Stomach (tissue), 8 donors: ENCODE measurements at regions not wholly inside any gene's neighbourhood (a gene's known extent, or its start where the extent isn't known, plus 50 kb on each side); places are given as distances from the start of the nearest gene placed in this dataset.

ENCODE experiments used
- DNase-seq, 2 donors: peaks; one replicate each; pipeline versions ENCODE4 v3.0.0 to v3.0.0-alpha.2; 2013 to 2019
- H3K27ac ChIP-seq, 5 donors: fragments of 200-600 bp in 4 of 5; sonication (generic) in 4 of 5; one replicate each; pipeline ENCODE4 v1.5.1; 2013 to 2019; ENCODE audit warnings: mild to moderate bottlenecking in 1 of 5, moderate library complexity in 1 of 5
- H3K27me3 ChIP-seq, 3 donors: fragments of 200-600 bp; sonication (generic); one replicate each; pipeline ENCODE4 v1.5.1; 2017 to 2019; ENCODE audit warnings: mixed run types in 1 of 3
- H3K36me3 ChIP-seq, 4 donors: fragments of 200-600 bp; sonication (generic); 1 replicate in 3 of 4; 2 replicates in 1 of 4; pipeline ENCODE4 v1.5.1; 2016 to 2019
- H3K4me1 ChIP-seq, 4 donors: fragments of 200-600 bp; sonication (generic); one replicate each; pipeline ENCODE4 v1.5.1; 2016 to 2019
- H3K4me3 ChIP-seq, 4 donors: fragments of 200-600 bp; sonication (generic) in 3 of 4; one replicate each; pipeline ENCODE4 v1.5.1; 2016 to 2019; ENCODE audit warnings: mild to moderate bottlenecking in 1 of 4
- H3K9me3 ChIP-seq, 4 donors: fragments of 200-600 bp; sonication (generic); one replicate each; pipeline ENCODE4 v1.5.1; 2016 to 2019
- EP300 ChIP-seq: sonication (generic); formaldehyde crosslinking; IDR thresholded peaks from one replicate; pipeline ENCODE4 v1.6.1; 2017; ENCODE audit warnings: antibody characterized with exemption
- POLR2A ChIP-seq, 4 donors: fragments of 450-650 bp; IDR thresholded peaks; one replicate each; pipeline ENCODE4 v1.6.1; 2016; ENCODE audit warnings: antibody characterized with exemption in 4 of 4, control low read depth in 2 of 4, mild to moderate bottlenecking in 1 of 4, moderate library complexity in 1 of 4
- POLR2AphosphoS5 ChIP-seq, 3 donors: sonication (generic); formaldehyde crosslinking; IDR thresholded peaks; one replicate each; pipeline ENCODE4 v1.6.1; 2016; ENCODE audit warnings: antibody characterized with exemption in 3 of 3
- WGBS, 5 donors: extraction: QIAGEN DNeasy Blood & Tissue Kit in 3 of 5; methylation state at CpG; one replicate each; pipeline versions ENCODE4 v1.1.5 to v1.1.7; 2013 to 2018; 5-methylcytosine and 5-hydroxymethylcytosine counted together
- intact Hi-C: fragments of 100-400 bp; cut with DNase I; formaldehyde crosslinking; loops from one replicate; pipeline ENCODE4 v1.15.1; 2023; ENCODE audit warnings: low total_unique reads
- TF ChIP-seq, protein P1 (sequence below), 7 experiments: fragments of 450-650 bp in 4 of 7; fragments of 200-600 bp in 3 of 7; sonication (generic) in 3 of 7; IDR thresholded peaks; one replicate each; pipeline ENCODE4 v1.5.1; 2016 to 2019; ENCODE audit warnings: antibody characterized with exemption in 7 of 7, control low read depth in 2 of 7, mild to moderate bottlenecking in 1 of 7
- donor health status: healthy with polysubstance abuse.
- donor health status: Bipolar disorder and iron deficiency.
- donor health status: healthy.

DNA sequence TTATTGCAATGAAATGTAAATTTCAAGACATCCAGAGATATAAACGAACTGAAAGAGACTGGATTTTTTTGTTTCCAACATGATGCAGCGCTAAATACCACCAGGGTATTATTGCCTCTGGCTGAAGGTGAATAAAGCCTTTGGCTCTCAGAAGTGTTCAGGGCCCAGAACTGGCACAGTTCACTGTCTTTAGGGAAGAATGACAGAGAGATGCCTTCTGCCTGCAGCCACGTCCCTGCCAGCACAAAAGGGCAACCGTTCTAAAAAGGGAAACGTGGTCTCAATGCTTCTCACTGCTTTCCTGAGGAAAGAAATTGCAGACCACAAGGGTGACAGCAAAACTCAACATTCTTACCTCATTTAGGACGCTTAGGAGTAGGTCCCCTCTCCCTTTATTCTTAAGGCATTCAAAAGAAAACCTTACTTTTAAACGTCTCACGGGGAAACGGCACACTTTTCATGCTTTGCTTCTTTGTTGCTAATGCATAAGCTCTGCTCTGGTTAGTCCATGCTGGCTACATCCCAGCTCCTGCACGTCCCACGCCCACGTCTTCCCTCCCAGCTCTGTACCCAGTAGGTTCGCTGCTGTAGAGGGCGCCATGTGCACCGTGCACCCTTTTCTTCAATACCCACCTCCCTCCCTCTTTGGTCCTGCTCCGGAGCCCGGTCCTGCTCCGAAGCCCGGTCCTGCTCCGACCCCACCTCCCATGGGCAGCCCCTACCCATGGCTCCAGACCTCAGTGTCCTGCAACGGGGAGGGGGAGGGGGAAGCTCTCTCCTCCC is 171.0 kb downstream of the HRH4 start:
- TF ChIP-seq, protein P1, sequence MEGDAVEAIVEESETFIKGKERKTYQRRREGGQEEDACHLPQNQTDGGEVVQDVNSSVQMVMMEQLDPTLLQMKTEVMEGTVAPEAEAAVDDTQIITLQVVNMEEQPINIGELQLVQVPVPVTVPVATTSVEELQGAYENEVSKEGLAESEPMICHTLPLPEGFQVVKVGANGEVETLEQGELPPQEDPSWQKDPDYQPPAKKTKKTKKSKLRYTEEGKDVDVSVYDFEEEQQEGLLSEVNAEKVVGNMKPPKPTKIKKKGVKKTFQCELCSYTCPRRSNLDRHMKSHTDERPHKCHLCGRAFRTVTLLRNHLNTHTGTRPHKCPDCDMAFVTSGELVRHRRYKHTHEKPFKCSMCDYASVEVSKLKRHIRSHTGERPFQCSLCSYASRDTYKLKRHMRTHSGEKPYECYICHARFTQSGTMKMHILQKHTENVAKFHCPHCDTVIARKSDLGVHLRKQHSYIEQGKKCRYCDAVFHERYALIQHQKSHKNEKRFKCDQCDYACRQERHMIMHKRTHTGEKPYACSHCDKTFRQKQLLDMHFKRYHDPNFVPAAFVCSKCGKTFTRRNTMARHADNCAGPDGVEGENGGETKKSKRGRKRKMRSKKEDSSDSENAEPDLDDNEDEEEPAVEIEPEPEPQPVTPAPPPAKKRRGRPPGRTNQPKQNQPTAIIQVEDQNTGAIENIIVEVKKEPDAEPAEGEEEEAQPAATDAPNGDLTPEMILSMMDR (IDR thresholded peaks at IDR 0.05): no peak
- TF ChIP-seq POLR2AphosphoS5 (IDR thresholded peaks at IDR 0.05) (no peak), POLR2A (IDR thresholded peaks at IDR 0.05) (no peak), EP300 (no peak)
- Histone ChIP-seq H3K36me3 (no peaks in the 10 kb centered on the region), H3K27ac (no peak overlapping the region), H3K4me1 (peaks cover 0 to 9% (median 0%) of the 10 kb centered on the region in 4 donors), H3K4me3 (no peak overlapping the region), H3K9me3 (no peaks in the 10 kb centered on the region), H3K27me3 (no peaks in the 10 kb centered on the region)
- intact Hi-C loops: no loop called here
- 26 to 47% (median 42%) methylated on average over 21 of the region's 21 CpGs for whole genome bisulfite sequencing, 5 donors
- peak in 1 of 2 donors; percentile 16 for DNase-seq

DNA sequence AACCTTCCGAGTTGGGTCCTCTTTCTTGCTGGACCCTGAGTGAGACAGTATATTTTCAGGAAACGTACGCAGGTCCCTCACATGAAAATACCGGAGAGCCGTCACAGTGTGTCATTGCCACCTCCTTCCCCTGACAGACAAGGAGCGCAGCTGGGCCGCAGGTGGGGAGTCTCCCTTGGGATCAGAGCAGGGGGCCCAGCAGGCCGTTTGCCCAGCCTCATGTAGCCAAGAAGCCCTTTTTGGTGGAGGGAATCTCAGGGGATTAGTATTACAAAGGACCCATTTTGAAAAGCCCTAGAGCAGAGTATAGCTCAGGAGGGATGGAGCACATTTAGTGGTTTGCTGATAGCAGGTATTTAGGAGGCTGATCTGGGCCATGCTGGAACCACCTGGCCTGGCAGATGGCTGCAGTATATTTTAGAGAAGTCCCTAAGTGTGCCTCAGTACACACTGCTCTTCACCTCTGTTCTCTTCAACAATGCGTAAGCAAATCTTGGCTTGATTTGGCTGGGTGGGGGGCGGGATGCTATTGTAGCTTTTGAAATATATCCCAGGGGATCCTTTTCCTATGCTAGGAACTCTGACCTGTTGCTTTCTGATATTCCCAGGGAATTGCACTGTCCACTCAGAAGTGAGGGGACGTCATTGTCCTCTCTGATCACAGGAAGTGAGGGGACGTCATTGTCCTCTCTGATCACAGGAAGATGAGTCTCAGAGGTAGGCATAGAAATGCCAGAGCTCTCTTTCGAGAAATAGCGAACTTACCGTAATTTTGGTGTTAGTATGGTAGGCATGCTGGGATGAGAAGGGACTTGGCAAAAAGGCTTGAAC is 171.9 kb downstream of the HRH4 start:
- DNase-seq: no peak
- intact Hi-C loops: no loop called here
- H3K27me3 ChIP-seq: no peaks in the 10 kb centered on the region
- peaks cover 0 to 9% (median 0%) of the 10 kb centered on the region in 4 donors for H3K4me1 ChIP-seq
- H3K36me3 ChIP-seq: no peaks in the 10 kb centered on the region
- H3K4me3 ChIP-seq: no peak overlapping the region
- 82 to 85% (median 84%) methylated on average over 12 to 15 of the region's 15 CpGs for WGBS, 5 donors
- H3K9me3 ChIP-seq: no peaks in the 10 kb centered on the region
- TF ChIP-seq EP300: no peak
- no peak for TF ChIP-seq POLR2AphosphoS5 (IDR thresholded peaks at IDR 0.05)
- TF ChIP-seq POLR2A (IDR thresholded peaks at IDR 0.05): no peak
- TF ChIP-seq, protein P1 (IDR thresholded peaks at IDR 0.05): no peak
- H3K27ac ChIP-seq: no peak overlapping the region

DNA sequence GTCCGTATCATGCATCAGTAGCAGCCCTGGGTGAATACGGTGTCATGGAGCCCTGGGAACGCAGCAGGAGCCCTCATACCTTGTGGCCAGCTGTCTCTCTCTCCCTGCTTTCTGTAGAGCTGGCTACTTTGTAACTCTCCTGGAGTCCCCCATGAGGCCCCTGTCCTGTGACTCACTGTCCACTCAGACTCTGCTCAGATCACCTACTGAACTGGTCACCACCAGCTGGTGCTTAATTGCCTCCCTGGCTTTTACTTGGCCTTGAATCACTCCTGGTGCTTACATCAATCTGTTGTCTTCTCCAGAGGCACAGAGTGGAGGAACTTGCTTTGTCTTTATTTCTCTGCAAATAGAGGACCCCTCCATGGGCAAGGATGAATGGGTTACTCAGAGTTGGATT is 172.7 kb downstream of the HRH4 start:
- DNase-seq: no peak
- Histone ChIP-seq H3K9me3 (no peaks in the 10 kb centered on the region), H3K4me1 (peaks cover 0 to 9% (median 0%) of the 10 kb centered on the region in 4 donors), H3K4me3 (no peak overlapping the region), H3K36me3 (no peaks in the 10 kb centered on the region), H3K27ac (no peak overlapping the region), H3K27me3 (no peaks in the 10 kb centered on the region)
- 85 to 100% (median 92%) methylated on average over 2 to 3 of the region's 3 CpGs for WGBS, 5 donors
- intact Hi-C loops: no loop called here
- TF ChIP-seq, protein P1 (IDR thresholded peaks at IDR 0.05): no peak
- TF ChIP-seq POLR2AphosphoS5 (IDR thresholded peaks at IDR 0.05) (no peak), EP300 (no peak), POLR2A (IDR thresholded peaks at IDR 0.05) (no peak)

DNA sequence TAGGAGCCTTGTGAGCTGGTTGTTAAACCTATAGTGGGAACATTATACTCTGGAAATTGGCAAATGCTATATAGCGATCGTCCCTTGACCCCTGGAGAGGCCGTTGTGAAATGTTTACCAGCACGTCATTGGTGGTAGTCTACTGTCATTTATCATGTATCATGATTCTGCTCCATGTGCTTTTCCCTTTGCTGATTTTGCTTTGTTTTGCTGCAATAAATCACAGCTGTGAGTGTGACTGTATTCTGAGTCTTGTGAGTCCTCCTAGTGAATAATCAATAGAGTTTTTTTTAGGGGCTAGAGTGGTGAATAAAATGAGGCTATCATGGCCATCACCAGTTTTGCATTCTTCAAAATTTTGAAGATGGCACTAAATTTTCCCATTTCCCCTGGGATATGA is 189.1 kb downstream of the HRH4 start:
- H3K36me3 ChIP-seq: no peaks in the 10 kb centered on the region
- intact Hi-C loops: no loop called here
- WGBS, 5 donors: 65 to 81% (median 76%) methylated on average over 4 of the region's 4 CpGs

More for the DNA sequence above, 189.1 kb downstream of the HRH4 start:
- DNase-seq: no peak
- H3K27me3 ChIP-seq: no peaks in the 10 kb centered on the region
- peaks cover 0 to 5% (median 4%) of the 10 kb centered on the region in 4 donors for H3K9me3 ChIP-seq
- TF ChIP-seq POLR2AphosphoS5 (IDR thresholded peaks at IDR 0.05) (no peak), POLR2A (IDR thresholded peaks at IDR 0.05) (no peak), EP300 (no peak)
- TF ChIP-seq, protein P1 (IDR thresholded peaks at IDR 0.05): no peak
- H3K4me3 ChIP-seq: no peak overlapping the region
- H3K4me1 ChIP-seq: no peaks in the 10 kb centered on the region
- no peak overlapping the region for H3K27ac ChIP-seq
